ENCODE measurements at regions not wholly inside any gene's neighbourhood (a gene's known extent, or its start where the extent isn't known, plus 50 kb on each side); places are given as distances from the start of the nearest gene placed in this dataset.

GRCh38 chr2:164052006-164052405, 316.2 kb upstream of the FIGN start:
- TF ChIP-seq POLR2AphosphoS5 (IDR thresholded peaks at IDR 0.05; ENCODE audit: low read depth, low read length): no peak
- no peak for TF ChIP-seq POLR2A (IDR thresholded peaks at IDR 0.05; ENCODE audit: control extremely low read depth in 1 of 2, low read depth in 2 of 2, low read length in 2 of 2)
- TF ChIP-seq CTCF (IDR thresholded peaks at IDR 0.05; ENCODE audit: control extremely low read depth in 1 of 3, insufficient read depth in 1 of 3, low read depth in 1 of 3, low read length in 3 of 3): no peak
- no peak for TF ChIP-seq EZH2 (IDR thresholded peaks at IDR 0.05; ENCODE audit: low read depth, low read length, severe bottlenecking)
- no peak for TF ChIP-seq GTF2F1 (IDR thresholded peaks at IDR 0.05; ENCODE audit: borderline replicate concordance, low read depth, low read length)
- no peak for TF ChIP-seq MAX (IDR thresholded peaks at IDR 0.05)
- no peak for TF ChIP-seq RXRA (IDR thresholded peaks at IDR 0.05; ENCODE audit: insufficient read depth, low read depth, low read length)
- TF ChIP-seq CEBPB (IDR thresholded peaks at IDR 0.05; ENCODE audit: low read depth, low read length): no peak
- TF ChIP-seq FOSL1 (IDR thresholded peaks at IDR 0.05; ENCODE audit: insufficient read depth, low read depth, low read length): no peak
- TF ChIP-seq CHD2 (IDR thresholded peaks at IDR 0.05; ENCODE audit: low read length): no peak
- no peak for TF ChIP-seq SUZ12 (IDR thresholded peaks at IDR 0.05; ENCODE audit: low read length)
- TF ChIP-seq JUND (IDR thresholded peaks at IDR 0.05; ENCODE audit: low read length): no peak
- TF ChIP-seq TEAD4 (IDR thresholded peaks at IDR 0.05; ENCODE audit: low read depth, low read length): no peak

Data from H1 (cell line).